NCI-H2107 treated with DMSO at 0.1 percent for 48 hours (cell line): ENCODE measurements at regions not wholly inside any gene's neighbourhood (a gene's known extent, or its start where the extent isn't known, plus 50 kb on each side); places are given as distances from the start of the nearest gene placed in this dataset.

Experiments
- DNase-seq: peaks from one replicate; lab custom pipeline; 2025; ENCODE audit not compliant: unreplicated experiment; lab: John Stamatoyannopoulos, UW

DNA sequence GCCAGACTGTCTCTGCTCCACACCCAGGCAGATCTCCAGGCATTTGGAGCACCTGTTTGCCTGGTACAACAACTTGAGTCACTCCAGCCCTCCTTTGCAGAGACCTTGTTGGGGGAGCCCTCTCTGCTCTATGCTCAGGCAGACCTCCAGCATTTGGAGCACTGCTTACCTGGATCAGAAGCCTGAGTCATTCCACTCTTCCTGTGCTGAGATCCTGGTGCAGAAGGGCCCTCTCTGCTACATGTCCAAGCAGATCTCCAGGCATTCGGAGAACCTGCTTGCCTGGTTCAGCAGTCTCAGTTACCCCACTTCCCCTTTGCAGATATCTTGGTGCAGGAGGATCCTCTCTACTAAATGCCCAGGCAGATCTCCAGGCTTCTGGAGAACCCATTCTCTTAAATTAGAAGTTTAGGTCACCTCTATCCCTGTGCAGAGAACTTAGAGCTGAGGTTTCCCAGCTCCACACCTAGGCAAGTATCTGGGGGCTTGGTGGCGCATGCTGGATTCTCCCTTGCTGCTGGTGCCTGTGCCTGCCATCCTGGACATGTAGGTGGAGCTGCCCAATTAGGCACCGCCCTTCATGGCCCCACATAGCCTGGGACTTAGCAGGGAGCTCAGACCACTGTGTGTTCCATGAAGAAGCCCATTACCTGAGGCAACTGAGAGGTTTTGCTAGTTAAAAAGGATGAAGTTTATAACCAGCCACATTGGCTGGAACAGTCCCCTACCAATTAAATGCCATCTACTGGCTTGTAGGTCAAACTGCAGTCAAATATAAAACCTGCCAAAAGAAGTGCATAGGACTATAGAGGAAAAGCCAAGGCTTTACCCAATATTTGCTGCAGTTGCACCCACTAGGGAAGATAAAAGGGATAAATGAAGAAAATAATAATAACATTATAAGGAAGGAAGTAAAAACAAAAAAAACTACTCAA, 97.6 kb upstream of the SLITRK6 start:
- no peak for DNase-seq

DNA sequence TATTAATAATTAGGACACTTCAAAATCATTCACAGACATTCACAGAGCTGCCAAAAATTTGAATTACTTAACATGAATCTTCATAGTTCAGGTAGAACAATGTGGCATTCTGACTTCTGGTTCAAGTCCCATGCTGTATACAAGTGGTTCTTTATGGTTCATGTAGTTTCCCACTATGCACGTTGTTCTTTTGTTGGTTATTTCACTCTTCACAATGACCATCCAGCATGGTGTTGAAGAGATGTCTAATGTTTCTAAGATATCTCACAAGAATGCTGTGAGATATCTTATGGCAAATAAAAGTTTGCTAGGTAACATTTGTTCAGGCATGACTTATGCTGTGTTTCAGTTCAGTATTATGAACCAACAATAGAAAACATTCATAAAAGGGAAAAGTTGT, 88.2 kb upstream of the SLITRK6 start:
- no peak for DNase-seq

DNA sequence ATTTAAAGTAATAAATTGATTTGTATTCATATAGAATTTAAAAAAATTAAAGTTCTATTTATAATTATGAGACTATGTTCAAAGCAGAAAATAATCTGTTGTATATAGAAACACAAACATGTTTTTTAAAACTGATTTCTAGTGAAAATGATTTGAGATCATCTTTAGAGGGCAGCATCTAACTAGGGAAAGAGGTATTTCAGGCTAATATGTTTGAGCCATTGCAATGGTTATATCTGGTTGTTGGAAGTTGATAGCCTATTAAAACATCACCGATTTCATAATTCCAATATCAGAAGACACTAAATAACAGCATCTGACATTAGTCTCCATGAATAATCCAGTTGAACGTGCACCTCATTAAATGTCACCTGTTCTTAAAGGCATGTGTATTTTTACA, 79.8 kb upstream of the SLITRK6 start:
- no peak for DNase-seq

DNA sequence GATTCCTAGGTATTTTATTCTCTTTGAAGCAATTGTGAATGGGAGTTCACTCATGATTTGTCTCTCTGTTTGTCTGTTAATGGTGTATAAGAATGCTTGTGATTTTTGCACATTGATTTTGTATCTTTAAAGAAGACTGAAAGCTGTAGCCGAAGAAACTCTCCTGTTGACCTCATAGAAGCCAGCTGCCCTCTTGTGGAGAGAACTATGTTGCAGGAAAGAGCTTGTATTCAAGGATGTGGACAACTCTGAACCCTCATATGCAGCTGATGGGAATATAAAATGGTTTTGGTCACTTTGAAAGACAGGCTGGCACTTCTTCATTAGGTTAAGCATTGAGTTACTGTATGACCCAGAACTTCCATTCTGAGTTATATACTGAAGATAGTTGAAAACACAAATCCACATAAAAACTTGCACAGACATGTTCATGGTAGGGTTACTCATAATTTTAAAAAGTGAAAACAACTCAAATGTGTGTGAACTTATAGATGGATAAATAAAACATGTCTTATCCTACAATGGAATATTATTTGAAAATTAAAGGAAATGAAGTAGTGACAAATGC, 65.8 kb upstream of the SLITRK6 start:
- no peak for DNase-seq

DNA sequence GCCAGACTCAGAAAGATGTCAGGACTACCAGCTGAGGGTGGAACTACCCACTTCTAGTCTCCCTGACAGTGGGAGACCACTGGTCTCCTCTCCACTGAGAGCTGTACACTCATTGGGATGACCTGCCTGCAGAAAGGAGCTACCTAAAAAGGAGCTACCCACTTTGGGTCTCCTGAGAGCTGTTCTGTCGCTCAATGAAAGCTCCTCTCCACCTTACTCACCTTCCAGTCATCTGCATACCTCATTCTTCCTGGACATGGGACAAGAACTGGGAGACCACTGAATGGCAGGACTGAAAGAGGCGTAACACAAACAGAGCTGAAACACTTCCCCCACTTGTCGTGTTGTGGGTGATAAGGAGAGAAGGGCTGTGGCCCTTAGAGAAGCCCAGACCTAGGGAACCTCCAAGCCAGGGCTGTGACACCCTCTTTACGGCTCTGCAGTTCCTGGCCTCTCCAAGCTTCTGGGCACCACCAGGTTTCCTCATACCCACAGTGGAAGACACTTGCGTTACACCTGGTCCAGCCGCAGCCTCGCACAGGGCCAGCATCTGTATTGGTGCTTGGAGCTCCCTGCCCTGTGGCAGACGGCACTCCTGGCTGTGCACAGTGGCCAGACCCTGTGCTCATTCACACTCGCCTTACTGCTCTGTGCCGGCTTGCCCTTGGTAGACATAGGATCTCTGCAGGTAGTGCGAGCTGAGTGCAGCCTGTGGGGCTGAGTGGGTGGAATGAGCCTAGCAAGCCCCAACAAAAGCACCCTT, 54.9 kb upstream of the SLITRK6 start:
- DNase-seq: no peak

DNA sequence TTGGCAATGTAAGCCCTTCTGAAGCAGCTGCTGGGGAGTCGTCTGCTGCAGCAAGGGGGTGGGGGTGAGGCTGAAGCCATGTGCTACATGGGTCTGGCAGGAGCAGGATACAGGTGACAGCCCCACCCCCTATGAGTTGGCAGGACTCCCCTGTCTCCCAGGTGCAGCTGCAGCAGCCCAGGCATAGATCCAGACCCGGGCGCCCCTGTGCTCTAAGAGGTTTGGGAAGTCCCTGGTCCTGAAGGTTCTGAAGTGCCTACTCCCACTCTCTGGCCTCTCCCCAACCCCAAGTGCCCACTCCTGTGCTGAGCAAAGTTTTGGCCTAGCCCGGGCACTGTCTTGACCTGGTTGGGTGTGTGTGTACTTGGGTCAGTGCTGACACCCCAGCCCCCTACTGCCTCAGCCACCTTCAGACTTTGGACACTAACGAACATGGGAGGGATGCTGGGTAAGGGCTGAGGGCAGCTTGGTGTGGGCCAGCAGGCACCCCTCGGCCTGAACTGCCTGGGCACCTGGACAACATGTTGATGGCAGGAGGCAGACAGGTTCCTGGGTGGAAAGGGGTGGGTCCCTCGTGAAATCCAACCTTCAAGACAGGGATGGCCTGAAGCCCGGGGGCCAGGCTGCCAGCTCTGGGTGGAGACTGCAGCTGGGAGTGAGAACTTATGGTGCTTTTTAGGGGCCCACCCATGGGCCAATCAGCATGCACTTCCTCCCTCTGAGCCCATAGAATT, 54.1 kb upstream of the SLITRK6 start:
- no peak for DNase-seq
